ENCODE measurements at regions not wholly inside any gene's neighbourhood (a gene's known extent, or its start where the extent isn't known, plus 50 kb on each side); places are given as distances from the start of the nearest gene placed in this dataset.

DNA sequence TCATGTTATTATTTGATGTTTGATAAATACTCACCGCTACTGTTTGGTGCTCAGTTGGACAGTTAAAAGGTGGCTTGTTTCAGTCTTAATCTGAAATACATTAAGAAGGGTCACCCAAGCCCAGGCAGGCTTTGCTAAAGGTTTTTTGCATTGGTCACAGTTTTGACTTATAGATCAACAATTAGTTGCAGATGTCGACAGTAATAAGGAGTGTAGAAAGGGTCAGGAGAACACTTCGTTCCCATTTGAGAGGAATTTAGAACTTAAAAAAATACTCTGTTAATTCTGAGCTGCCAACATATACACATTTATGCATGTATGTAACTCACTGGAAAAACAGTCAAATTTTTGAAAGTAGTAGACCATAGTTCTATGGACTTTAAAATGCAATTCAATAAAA, 130.3 kb downstream of the TMEM30B start:
- Histone ChIP-seq H2BK120ac (replicated peaks; ENCODE audit: low read depth, low read length) (no peak overlapping the region), H2BK5ac (ENCODE audit: low read depth, low read length) (no peak overlapping the region), H3K4me3 (ENCODE audit: extremely low read depth in 1 of 4, insufficient read depth in 2 of 4, low read depth in 3 of 4, low read length in 4 of 4) (no peak overlapping the region), H3K27me3 (replicated peaks in 1 of 4; ENCODE audit: control insufficient read depth in 3 of 4, extremely low read depth in 1 of 4, insufficient read depth in 3 of 4, low read length in 3 of 4) (no peaks in the 10 kb centered on the region; a peak in 1 of 7 replicates), H3K9me3 (ENCODE audit: insufficient read depth in 2 of 2, low read depth in 1 of 2, low read length in 1 of 2) (no peaks in the 10 kb centered on the region), H3K23ac (ENCODE audit: insufficient read length) (no peak overlapping the region), H3K4me2 (ENCODE audit: insufficient read depth in 1 of 2, low read depth in 2 of 2, low read length in 2 of 2) (no peak overlapping the region), H3K36me3 (ENCODE audit: control insufficient read depth in 2 of 4, insufficient read depth in 4 of 4, low read length in 3 of 4) (no peaks in the 10 kb centered on the region), H3K56ac (replicated peaks; ENCODE audit: insufficient read length, low read depth, low read length) (no peak overlapping the region), H4K8ac (ENCODE audit: extremely low read depth, insufficient read depth, low read length) (no peak overlapping the region), H2BK12ac (ENCODE audit: low read depth, low read length) (no peak overlapping the region), H3K4me1 (replicated peaks in 1 of 4; ENCODE audit: control insufficient read depth in 3 of 4, insufficient read depth in 4 of 4, low read length in 3 of 4) (peaks cover 4 to 18% (median 8%) of the 10 kb centered on the region in 4 experiments), H3K4ac (replicated peaks; ENCODE audit: insufficient read length, low read depth, low read length) (no peak overlapping the region), H3K14ac (ENCODE audit: insufficient read length) (no peak overlapping the region), H3K23me2 (ENCODE audit: low read depth, low read length) (no peaks in the 10 kb centered on the region), H3K27ac (ENCODE audit: low read depth, low read length) (no peak overlapping the region), H2AK5ac (ENCODE audit: low read depth, low read length) (no peak overlapping the region), H4K5ac (ENCODE audit: insufficient read length, low read depth, low read length) (no peak overlapping the region), H2BK20ac (ENCODE audit: low read length) (no peak overlapping the region), H2AFZ (ENCODE audit: low read length) (no peak overlapping the region), H3K79me2 (ENCODE audit: control insufficient read depth in 1 of 2, insufficient read depth in 2 of 2, low read length in 2 of 2) (no peaks in the 10 kb centered on the region), H4K91ac (replicated peaks; ENCODE audit: insufficient read length, low read length) (no peak overlapping the region), H3K79me1 (ENCODE audit: low read depth, low read length) (no peaks in the 10 kb centered on the region), H4K20me1 (replicated peaks in 1 of 2; ENCODE audit: control insufficient read depth in 1 of 2, insufficient read depth in 2 of 2, low read length in 2 of 2) (no peaks in the 10 kb centered on the region), H3K9ac (replicated peaks in 1 of 4; ENCODE audit: extremely low read depth in 1 of 4, low read depth in 3 of 4, low read length in 3 of 4) (no peak overlapping the region), H3K18ac (ENCODE audit: extremely low read depth, low read length) (no peak overlapping the region), H2BK15ac (ENCODE audit: low read length) (no peak overlapping the region)
- POLR2A ChIA-PET (ENCODE audit: partially characterized antibody) = no interaction called here
- 90% methylated on average over 3 of the region's 3 CpGs; no CpG with 5 or more reads in 1 of the 2 experiments for WGBS, 2 experiments (ENCODE audit: extremely low coverage in 1 of 2, insufficient coverage in 1 of 2, insufficient read length in 1 of 2, insufficient replicate concordance in 2 of 2, low coverage in 1 of 2, low lambda C conversion rate in 2 of 2, missing lambda C conversion rate in 1 of 2)
- FAIRE-seq (no peak), DNase-seq (ENCODE audit: low read depth in 1 of 2, low spot score in 2 of 2) (no peak)
- CTCF ChIA-PET (ENCODE audit: partially characterized antibody) = no interaction called here
- no peak for TF ChIP-seq KDM4A (IDR thresholded peaks at IDR 0.05; ENCODE audit: low read depth, low read length, severe bottlenecking)
- TF ChIP-seq ASH2L (IDR thresholded peaks at IDR 0.05; ENCODE audit: low read length) = no peak
- TF ChIP-seq, protein P1, sequence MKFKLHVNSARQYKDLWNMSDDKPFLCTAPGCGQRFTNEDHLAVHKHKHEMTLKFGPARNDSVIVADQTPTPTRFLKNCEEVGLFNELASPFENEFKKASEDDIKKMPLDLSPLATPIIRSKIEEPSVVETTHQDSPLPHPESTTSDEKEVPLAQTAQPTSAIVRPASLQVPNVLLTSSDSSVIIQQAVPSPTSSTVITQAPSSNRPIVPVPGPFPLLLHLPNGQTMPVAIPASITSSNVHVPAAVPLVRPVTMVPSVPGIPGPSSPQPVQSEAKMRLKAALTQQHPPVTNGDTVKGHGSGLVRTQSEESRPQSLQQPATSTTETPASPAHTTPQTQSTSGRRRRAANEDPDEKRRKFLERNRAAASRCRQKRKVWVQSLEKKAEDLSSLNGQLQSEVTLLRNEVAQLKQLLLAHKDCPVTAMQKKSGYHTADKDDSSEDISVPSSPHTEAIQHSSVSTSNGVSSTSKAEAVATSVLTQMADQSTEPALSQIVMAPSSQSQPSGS (IDR thresholded peaks at IDR 0.05; ENCODE audit: low read length) = no peak
- TF ChIP-seq EP300 (IDR thresholded peaks at IDR 0.05; ENCODE audit: borderline replicate concordance in 1 of 2, low read depth in 2 of 2, low read length in 2 of 2) = no peak
- TF ChIP-seq POU5F1 (IDR thresholded peaks at IDR 0.05; ENCODE audit: low read depth, low read length) = no peak
- TF ChIP-seq NANOG (IDR thresholded peaks at IDR 0.05; ENCODE audit: insufficient read depth, low read depth, low read length, poor library complexity, severe bottlenecking) = no peak
- TF ChIP-seq YY1 (IDR thresholded peaks at IDR 0.05; ENCODE audit: low read depth, low read length) = no peak
- TF ChIP-seq EGR1 (IDR thresholded peaks at IDR 0.05; ENCODE audit: borderline replicate concordance, low read depth, low read length) = no peak
- no peak for TF ChIP-seq CTBP2 (IDR thresholded peaks at IDR 0.05; ENCODE audit: borderline replicate concordance, insufficient read depth, insufficient read length, low read length)
- no peak for TF ChIP-seq SP4 (IDR thresholded peaks at IDR 0.05; ENCODE audit: low read length)
- no peak for TF ChIP-seq PHF8 (conservative IDR thresholded peaks at IDR 0.05; ENCODE audit: low read depth, low read length)
- TF ChIP-seq, protein P2, sequence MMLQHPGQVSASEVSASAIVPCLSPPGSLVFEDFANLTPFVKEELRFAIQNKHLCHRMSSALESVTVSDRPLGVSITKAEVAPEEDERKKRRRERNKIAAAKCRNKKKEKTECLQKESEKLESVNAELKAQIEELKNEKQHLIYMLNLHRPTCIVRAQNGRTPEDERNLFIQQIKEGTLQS (IDR thresholded peaks at IDR 0.05; ENCODE audit: insufficient read depth, low read depth, low read length) = no peak
- no peak for TF ChIP-seq NRF1 (IDR thresholded peaks at IDR 0.05; ENCODE audit: low read depth, low read length)
